ENCODE measurements at regions not wholly inside any gene's neighbourhood (a gene's known extent, or its start where the extent isn't known, plus 50 kb on each side); places are given as distances from the start of the nearest gene placed in this dataset.
A peak's percentile ranks its signal among the peaks of the same experiment; 100 is the strongest.

GRCh38 chr3:117651246-117651645, 941.7 kb downstream of the TUSC7 start:
- intact Hi-C loops (cut with DNase I): no loop called here
- 15 to 24% (median 20%) methylated on average over 3 of the region's 3 CpGs for WGBS, 4 donors

GRCh38 chr3:117656391-117656790, 946.8 kb downstream of the TUSC7 start:
- TF ChIP-seq POLR2A (IDR thresholded peaks at IDR 0.05): no peak
- H3K4me1 ChIP-seq (replicated peaks in 1 of 2): peaks cover 0 to 3% of the 10 kb centered on the region in 2 donors
- no peak overlapping the region for H3K27ac ChIP-seq
- no peak overlapping the region for H3K4me3 ChIP-seq
- 93 to 100% (median 98%) methylated on average over 1 of the region's 1 CpG for WGBS, 4 donors
- no peaks in the 10 kb centered on the region for H3K27me3 ChIP-seq
- intact Hi-C loops (cut with DNase I): no loop called here
- no peaks in the 10 kb centered on the region for H3K36me3 ChIP-seq (replicated peaks in 1 of 2)
- DNase-seq: no peak
- H3K9me3 ChIP-seq (replicated peaks in 1 of 3): no peaks in the 10 kb centered on the region

More at GRCh38 chr3:117651246-117651645, 941.7 kb downstream of the TUSC7 start:
- no peak for DNase-seq
- Histone ChIP-seq H3K4me1 (replicated peaks in 1 of 2) (peaks cover 0 to 12% of the 10 kb centered on the region in 2 donors), H3K27me3 (no peaks in the 10 kb centered on the region), H3K36me3 (replicated peaks in 1 of 2) (no peaks in the 10 kb centered on the region), H3K4me3 (no peak overlapping the region), H3K9me3 (replicated peaks in 1 of 3) (no peaks in the 10 kb centered on the region), H3K27ac (peak overlapping the region in 2 of 5 donors; percentile 15 to 33)
- TF ChIP-seq POLR2A (IDR thresholded peaks at IDR 0.05) (no peak), CTCF (IDR thresholded peaks at IDR 0.05) (no peak)

GRCh38 chr3:117657278-117657677, 947.7 kb downstream of the TUSC7 start:
- TF ChIP-seq CTCF (IDR thresholded peaks at IDR 0.05) (no peak), POLR2A (IDR thresholded peaks at IDR 0.05) (no peak)
- Histone ChIP-seq H3K9me3 (replicated peaks in 1 of 3) (no peaks in the 10 kb centered on the region), H3K36me3 (replicated peaks in 1 of 2) (no peaks in the 10 kb centered on the region), H3K27me3 (no peaks in the 10 kb centered on the region), H3K27ac (no peak overlapping the region), H3K4me1 (replicated peaks in 1 of 2) (no peaks in the 10 kb centered on the region), H3K4me3 (no peak overlapping the region)
- intact Hi-C loops (cut with DNase I): no loop called here
- no peak for DNase-seq
- WGBS, 4 donors: 89 to 94% (median 91%) methylated on average over 6 of the region's 6 CpGs

- TF ChIP-seq CTCF (IDR thresholded peaks at IDR 0.05): no peak
- TF ChIP-seq POLR2A (IDR thresholded peaks at IDR 0.05): no peak
- no peaks in the 10 kb centered on the region for H3K36me3 ChIP-seq (replicated peaks in 1 of 2)
- H3K9me3 ChIP-seq (replicated peaks in 1 of 3): no peaks in the 10 kb centered on the region
- no peak overlapping the region for H3K27ac ChIP-seq
- H3K27me3 ChIP-seq: no peaks in the 10 kb centered on the region
- no peak for DNase-seq
- H3K4me1 ChIP-seq (replicated peaks in 1 of 2): peaks cover 5 to 11% of the 10 kb centered on the region in 2 donors
- no peak overlapping the region for H3K4me3 ChIP-seq
- intact Hi-C loops (cut with DNase I): no loop called here
- WGBS, 4 donors: 80 to 93% (median 86%) methylated on average over 2 of the region's 2 CpGs
These were observed 951.6 kb downstream of the TUSC7 start for GRCh38 chr3:117660941-117661817.

- TF ChIP-seq CTCF (IDR thresholded peaks at IDR 0.05): no peak
- no peak for TF ChIP-seq POLR2A (IDR thresholded peaks at IDR 0.05)
- Histone ChIP-seq H3K36me3 (replicated peaks in 1 of 2) (no peaks in the 10 kb centered on the region), H3K27me3 (no peaks in the 10 kb centered on the region), H3K4me3 (no peak overlapping the region), H3K27ac (no peak overlapping the region), H3K9me3 (replicated peaks in 1 of 3) (no peaks in the 10 kb centered on the region), H3K4me1 (replicated peaks in 1 of 2) (peaks cover 7 to 16% of the 10 kb centered on the region in 2 donors)
- intact Hi-C loops (cut with DNase I): no loop called here
- DNase-seq: no peak
- WGBS, 4 donors: 85 to 93% (median 87%) methylated on average over 3 of the region's 3 CpGs
These were observed 952.2 kb downstream of the TUSC7 start for GRCh38 chr3:117661818-117662095.

All from adrenal gland (tissue), 9 donors.